Activated CD4-positive, CD25-positive, alpha-beta regulatory T cell treated with anti-CD3 and anti-CD28 coated beads, Interleukin-2, amount 50 U/mL, for 24 hours (primary cell): ENCODE measurements at regions not wholly inside any gene's neighbourhood (a gene's known extent, or its start where the extent isn't known, plus 50 kb on each side); places are given as distances from the start of the nearest gene placed in this dataset.
A peak's percentile ranks its signal among the peaks of the same experiment; 100 is the strongest.
"Not testable (repeated sequence)": the region's sequence is repeated elsewhere in the genome, so short reads cannot be mapped to it uniquely, and the experiment has no call there.

Experiments used
- ATAC-seq, 2 donors: fragments of 150-1000 bp; cut with Tn5 transposase; one replicate each; pipeline ENCODE4 v1.10.0; 2021; ENCODE audit warnings: mild to moderate bottlenecking in 1 of 2, moderate library complexity in 1 of 2

DNA sequence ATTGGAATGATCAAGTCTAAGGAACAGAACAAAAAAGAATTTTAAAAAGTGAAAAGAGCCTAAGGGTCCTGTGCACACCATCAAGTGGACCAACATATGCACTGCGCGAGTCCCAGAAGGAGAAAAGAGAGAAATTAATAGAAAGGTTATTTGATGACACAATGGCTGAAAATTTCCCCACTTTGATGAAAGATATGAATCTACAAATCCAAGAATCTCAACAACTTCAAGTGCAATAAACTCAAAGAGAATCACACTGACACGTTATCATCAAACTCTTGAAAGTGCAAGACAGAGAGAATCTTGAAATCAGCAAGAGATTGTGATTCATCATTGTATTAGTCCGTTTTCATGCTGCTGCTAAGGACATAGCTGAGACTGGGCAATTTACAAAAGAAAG is 230.8 kb downstream of the ADAMTS15 start:
- no peak for ATAC-seq

DNA sequence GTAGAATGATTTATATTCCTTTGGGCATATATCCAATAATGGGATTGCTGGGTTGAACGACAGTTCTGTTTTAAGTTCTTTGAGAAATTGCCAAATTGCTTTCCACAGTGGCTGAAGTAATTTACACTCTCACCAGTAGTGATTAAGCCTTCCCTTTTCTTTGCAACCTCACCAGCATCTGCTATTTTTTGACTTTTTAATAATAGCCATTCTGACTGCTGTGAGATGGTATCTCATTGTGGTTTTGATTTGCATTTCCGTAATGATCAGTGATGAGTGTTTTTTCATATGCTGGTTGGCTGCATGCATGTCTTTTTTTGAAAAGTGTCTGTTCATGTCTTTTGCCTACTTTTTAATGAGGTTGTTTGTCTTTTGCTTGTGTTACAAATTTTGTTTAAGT is 233.8 kb downstream of the SNX19 start:
- not testable (repeated sequence) for ATAC-seq

- ATAC-seq: no peak
Measured at GRCh38 chr11:130689222-130689908, 226.9 kb downstream of the SNX19 start.

DNA sequence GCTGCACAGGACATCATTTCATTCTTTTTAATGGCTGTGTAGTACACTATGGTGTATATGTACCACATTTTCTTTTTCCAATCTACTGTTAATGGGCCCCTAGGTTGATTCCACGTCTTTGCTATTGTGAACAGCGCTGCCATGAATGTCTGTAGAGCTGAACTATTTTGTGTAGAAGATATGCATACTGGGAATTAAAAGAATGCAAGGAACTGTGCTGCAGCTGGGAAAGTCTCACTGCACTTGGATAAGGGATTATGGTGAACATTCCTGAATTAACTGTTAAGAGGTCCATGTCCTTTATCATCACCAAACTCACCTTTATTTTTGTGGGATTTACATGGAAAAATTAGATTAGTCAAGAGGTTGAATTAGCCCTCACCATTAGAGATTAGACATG is 224.7 kb downstream of the SNX19 start:
- no peak for ATAC-seq

- ATAC-seq: no peak
Measured at GRCh38 chr11:130692220-130692619, 224.1 kb downstream of the SNX19 start.

DNA sequence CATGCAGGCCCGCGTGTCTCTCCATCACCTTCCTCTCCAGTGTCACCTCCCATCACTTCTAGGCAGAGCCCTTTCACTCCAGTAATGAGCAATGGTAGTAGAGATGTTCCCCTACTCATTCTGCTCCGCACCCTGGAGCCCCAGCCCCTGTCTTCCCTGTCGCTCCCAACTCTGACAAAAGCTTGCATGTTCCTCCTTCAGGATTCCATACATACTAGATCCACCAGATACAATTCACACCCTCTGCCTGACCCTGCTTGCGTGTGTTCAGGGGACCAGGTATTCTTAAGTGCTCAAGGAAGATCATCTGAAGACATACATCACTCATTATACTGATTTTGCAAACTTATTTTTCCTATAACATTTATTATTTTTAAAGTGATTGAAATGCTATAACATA is 222.7 kb downstream of the SNX19 start:
- ATAC-seq: no peak

DNA sequence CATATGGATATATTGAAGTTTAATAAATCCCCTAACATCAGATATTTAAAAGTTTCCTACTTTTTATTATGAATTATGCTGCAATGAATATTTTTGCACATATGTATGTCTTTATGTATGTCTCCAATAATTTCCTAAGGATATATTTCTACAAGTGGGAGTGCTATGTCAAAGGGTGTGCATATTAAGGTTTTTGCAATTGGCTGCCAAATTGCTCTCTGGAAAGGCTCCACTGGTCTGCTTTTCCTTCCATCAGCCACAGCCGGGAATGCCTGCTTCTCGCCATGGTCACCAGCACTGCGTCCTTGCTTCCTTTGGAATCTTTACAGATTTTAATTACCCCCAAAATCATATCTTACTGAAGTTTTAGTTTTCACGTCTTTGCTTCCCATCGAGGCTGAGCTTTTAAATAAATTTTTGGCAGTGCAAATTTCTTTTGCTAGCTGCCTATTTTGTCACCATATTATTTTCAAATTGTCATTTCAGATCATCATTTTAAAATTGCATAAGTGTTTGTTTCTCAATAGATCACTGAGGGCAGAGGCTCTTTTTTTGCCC is 221.7 kb downstream of the SNX19 start:
- no peak for ATAC-seq

- no peak for ATAC-seq
Measured at GRCh38 chr11:130698174-130698573, 218.1 kb downstream of the SNX19 start.

DNA sequence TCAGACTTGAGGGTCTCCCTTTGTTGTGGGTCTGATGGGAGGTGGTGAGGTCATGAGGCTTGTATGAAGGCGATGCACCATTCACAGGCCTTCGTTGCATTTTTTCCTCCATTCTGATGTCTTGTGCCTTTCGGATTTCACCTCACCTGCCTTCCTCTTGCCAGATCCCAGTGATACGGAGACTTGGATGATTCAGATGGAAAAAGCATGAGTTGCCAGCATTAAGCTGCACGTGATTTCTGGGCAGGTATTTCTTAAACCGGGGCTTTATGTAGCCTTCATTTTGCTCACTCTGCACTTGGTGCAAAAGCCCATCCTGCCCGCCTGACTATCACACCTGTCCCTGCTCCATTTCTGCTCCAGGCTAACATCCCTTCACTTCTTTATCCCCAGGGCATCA is 216.7 kb downstream of the SNX19 start:
- no peak for ATAC-seq

- ATAC-seq: no peak
Measured at GRCh38 chr11:130700092-130700491, 216.2 kb downstream of the SNX19 start.

DNA sequence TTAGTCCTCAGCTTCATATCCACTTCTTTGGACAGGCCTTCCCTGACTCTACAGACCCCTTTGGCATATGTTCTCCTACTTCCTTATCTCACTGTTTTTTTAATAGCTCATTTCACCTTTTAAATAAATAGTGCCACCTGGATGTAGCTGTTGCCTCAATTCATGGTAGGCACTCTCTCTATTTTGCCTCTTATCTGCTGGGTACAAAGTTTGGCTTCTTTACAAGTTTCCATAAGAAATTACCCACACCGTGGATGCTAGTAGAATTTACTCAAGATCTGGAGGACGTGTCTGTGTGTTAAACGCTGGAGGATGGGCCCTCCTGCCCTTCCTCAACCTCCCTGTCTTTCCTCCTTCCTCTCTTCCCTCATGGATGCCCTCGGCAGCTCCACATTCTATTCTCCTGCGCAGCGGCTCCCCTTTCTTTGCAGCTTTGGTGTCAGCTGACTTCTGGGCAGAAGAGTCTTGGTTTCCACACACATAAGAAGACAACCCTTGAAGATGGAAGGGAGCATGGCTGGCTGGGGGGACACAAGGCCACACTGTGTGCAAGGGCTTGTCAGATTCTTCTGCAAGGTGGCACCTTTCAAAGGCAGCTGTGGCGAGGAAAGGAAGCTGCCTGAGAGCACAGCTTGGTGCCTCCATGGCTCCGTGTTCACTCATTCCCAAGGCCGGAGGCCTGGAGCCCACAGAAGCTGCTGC is 212.6 kb downstream of the SNX19 start:
- ATAC-seq: no peak

- no peak for ATAC-seq
Measured at GRCh38 chr11:130705670-130706421, 210.4 kb downstream of the SNX19 start.

DNA sequence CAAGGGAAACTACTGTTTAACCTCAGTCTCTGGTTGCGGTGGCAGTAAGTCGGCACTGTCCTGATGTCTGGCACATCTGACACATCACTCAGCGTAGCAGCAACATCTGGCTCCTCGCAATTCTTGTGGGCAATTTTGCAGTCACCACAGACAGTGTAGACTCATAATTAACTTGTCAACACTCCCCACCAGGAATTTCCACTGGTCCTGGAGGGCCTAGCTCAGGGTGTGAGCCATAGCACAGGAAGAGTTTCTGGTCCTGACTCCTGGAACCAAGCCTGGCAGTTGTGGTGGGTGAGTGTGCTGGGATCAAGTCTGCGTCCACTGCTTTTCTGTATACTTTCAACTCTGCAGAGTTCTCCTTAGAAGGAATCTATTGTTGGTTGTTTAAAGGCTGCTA is 209.7 kb downstream of the SNX19 start:
- no peak for ATAC-seq

DNA sequence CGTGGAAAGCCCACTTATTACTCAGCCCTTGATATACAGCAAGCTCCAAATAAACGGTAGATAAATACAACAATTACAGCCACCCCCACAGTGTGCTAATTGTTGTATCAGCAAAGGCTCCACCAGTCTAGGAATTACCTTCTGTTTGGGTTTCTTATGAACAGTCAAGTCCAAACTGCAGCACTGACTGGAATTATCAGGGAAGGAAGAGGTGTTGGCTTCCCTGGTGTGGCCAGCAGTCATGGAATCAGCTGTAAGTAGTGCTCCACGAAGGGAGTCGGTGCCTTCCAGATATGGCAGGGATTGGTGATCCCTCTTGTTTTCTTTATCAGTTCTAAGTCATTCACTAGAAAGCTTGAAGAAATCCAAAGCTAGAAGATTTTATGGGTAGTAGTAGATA is 209.1 kb downstream of the SNX19 start:
- ATAC-seq: no peak

DNA sequence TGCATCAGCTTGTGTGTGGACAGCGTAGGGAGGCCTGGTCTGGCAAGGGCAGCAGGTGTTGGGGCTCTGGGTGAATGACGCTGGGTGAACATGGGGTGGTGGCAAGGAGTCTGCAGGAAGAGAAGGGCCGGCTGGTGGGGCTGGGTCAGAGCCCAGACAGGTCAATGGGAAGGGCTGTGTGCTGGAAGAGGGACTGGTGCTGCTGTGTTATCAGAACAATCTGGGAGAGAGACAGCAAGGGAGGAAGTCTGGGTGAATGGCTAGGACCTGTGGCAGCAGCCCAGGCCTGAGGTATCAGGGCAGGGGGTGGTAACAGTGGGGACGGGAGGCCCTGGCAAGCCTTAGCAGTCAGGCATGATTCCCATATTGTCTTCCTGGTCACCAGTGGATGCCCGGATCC is 206.7 kb downstream of the SNX19 start:
- peak in 1 of 2 donors; percentile 13 for ATAC-seq

- ATAC-seq: no peak
Measured at GRCh38 chr11:130710021-130710420, 206.3 kb downstream of the SNX19 start.

DNA sequence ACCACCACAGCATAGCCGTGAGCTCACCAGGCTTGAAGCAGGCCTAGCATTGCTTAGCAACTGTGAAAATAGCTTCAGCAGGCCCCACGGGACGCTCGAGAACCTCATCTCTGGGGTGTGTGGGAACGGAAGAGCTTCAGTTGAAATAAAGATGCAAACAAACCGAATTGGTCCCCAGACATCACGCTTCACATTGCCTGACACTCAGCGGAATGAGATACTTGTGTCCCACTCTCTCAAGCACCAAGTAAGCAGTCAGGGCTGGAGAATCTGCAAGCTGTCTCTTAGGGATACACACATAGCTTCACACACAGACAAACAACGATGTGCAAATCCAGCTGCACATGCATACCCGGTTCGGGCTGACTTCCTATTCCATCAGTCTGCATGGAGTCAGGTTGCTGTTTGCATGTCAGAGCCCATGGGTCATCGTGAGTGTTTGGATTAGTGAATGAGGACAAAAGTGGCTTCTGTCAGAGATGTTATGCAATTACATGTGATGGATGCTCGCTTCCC is 205.7 kb downstream of the SNX19 start:
- ATAC-seq: no peak

DNA sequence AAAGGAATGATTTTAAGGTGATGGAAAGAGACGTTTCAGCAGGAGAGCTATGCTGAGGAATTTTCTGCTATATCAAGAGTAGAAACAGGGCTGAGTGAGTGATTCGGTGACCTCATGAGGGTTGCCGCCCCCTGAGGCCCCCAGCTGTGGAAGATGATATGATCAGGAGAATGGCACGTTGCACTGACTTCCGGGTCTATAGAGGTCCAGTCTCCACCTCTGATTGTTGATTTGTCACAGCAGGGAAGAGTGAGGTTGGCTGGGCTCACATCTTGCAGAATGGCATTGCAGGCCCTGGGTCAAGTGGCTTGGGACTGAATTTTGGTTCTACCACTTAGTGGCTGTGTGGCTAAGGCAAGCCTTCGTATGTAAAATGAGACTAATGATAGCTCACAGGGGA is 205.1 kb downstream of the SNX19 start:
- no peak for ATAC-seq

- no peak for ATAC-seq
Measured at GRCh38 chr11:130712480-130712879, 203.8 kb downstream of the SNX19 start.

DNA sequence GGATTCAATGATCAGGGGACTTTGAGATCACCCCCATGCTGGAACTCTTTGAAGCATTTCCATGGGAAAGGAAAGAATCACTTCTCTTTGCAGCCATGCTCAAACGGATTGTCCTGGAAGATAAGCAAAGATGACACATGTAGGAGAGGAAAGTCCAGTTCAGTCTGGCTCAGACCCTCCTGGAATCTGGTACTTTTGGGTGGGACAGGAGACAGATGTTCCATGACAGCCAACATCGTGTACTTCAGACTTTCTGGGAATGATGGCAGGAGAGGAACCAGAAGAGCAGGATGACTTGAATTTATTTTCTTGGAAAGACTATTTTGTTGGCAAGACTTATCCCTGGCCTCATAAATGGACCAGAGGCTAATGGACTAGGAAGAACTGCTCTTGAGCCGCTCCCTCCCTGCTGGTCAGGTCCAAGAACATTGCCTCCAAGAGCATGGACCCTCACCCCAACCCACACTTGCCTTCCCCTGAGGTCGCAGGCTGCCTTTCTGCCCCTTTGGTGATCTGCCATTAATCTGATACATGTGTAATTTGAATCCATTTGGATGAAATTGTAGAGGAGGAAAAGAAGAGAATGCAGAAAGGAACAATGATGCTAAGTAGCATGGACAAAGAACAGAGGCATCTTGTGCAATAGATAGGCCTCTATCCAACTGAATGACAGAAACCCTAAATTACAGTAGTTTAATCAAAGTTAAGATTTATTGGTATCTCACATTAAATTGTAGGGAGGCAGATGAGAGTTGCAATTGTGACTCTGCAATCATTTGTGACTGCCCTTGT is 201.0 kb downstream of the SNX19 start:
- ATAC-seq: no peak

GRCh38 chr11:130715877-130716220 is 200.4 kb downstream of the SNX19 start:
- ATAC-seq: no peak

DNA sequence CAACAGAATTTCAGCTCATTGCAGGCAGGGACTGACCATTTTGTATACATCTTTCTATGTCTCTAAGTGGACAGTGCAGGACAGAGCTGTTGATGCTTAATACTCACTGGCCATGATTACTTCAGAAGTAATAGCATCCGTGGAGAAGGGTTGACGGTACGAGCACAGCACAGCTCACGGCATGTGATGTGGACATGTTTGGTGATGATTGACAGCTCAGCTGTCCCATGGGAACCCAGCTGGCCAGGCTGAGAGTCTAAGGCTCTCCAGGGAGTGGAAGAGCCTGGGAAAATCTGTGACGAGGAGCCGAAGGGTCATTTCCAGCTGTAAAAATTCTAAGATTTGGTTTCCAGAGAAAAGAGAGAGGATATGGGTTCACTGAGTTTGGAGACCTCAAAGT is 198.2 kb downstream of the SNX19 start:
- ATAC-seq: no peak
